Mesothelial cell of epicardium (in vitro differentiated cells): ENCODE measurements at regions not wholly inside any gene's neighbourhood (a gene's known extent, or its start where the extent isn't known, plus 50 kb on each side); places are given as distances from the start of the nearest gene placed in this dataset.

ENCODE experiments used
- DNase-seq, 2 experiments: peaks; one replicate each; pipeline ENCODE4 v3.0.0; 2021; ENCODE audit warnings: low spot score in 2 of 2; ENCODE audit not compliant: unreplicated experiment in 2 of 2
- H3K27ac Mint-ChIP-seq: 2 replicates; pipeline ENCODE4 v1.8.0; 2021; ENCODE audit warnings: mixed read lengths
- H3K27me3 Mint-ChIP-seq: 2 replicates; pipeline ENCODE4 v1.8.0; 2021; ENCODE audit warnings: low read depth, mixed read lengths
- H3K36me3 Mint-ChIP-seq: 2 replicates; pipeline ENCODE4 v1.8.0; 2021; ENCODE audit warnings: mixed read lengths
- H3K4me1 Mint-ChIP-seq: 2 replicates; pipeline ENCODE4 v1.8.0; 2021; ENCODE audit warnings: mixed read lengths
- H3K4me3 Mint-ChIP-seq: 2 replicates; pipeline ENCODE4 v1.8.0; 2021; ENCODE audit warnings: mild to moderate bottlenecking, moderate library complexity, mixed read lengths
- H3K9me3 Mint-ChIP-seq: 2 replicates; pipeline ENCODE4 v1.8.0; 2021; ENCODE audit warnings: mixed read lengths
- CTCF ChIP-seq: fragments of 200-600 bp; sonication (generic); IDR thresholded peaks from one replicate; pipeline ENCODE4 v1.5.0; 2021; ENCODE audit warnings: antibody characterized with exemption; ENCODE audit not compliant: unreplicated experiment

DNA sequence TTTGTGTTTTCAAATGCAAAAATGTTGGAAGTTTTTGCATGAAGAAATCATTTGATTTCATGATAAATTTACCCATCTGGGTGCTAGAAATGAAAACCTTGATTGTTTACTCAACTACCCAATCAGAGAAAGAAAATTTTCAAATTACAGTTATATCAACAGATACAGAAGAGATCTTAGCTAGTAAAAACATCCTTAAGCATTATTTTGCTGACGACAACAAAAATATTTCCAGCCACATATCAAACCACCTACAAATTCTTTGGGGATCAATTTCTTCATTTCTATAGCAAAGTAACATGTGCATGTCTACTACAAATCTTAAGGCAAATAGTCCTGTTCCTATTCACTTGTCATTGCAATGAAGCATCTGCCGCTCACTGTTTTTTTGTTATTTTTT is 530.3 kb downstream of the ZIC1 start:
- H3K27me3 Mint-ChIP-seq, result no peaks in the 10 kb centered on the region
- peaks cover 12% of the 10 kb centered on the region for H3K4me1 Mint-ChIP-seq
- H3K4me3 Mint-ChIP-seq, result peak overlapping the region; percentile 51

GRCh38 chr3:147939839-147940238 is 530.7 kb downstream of the ZIC1 start:
- no peaks in the 10 kb centered on the region for H3K27me3 Mint-ChIP-seq
- no peak for DNase-seq
- H3K4me1 Mint-ChIP-seq, result peaks cover 12% of the 10 kb centered on the region
- H3K9me3 Mint-ChIP-seq, result no peaks in the 10 kb centered on the region
- no peaks in the 10 kb centered on the region for H3K36me3 Mint-ChIP-seq
- no peak for TF ChIP-seq CTCF
- H3K4me3 Mint-ChIP-seq, result peak overlapping the region; percentile 51
- H3K27ac Mint-ChIP-seq, result no peak overlapping the region

More for the DNA sequence above, 530.3 kb downstream of the ZIC1 start:
- DNase-seq, result no peak
- H3K9me3 Mint-ChIP-seq, result no peaks in the 10 kb centered on the region
- no peaks in the 10 kb centered on the region for H3K36me3 Mint-ChIP-seq
- H3K27ac Mint-ChIP-seq, result no peak overlapping the region
- no peak for TF ChIP-seq CTCF

DNA sequence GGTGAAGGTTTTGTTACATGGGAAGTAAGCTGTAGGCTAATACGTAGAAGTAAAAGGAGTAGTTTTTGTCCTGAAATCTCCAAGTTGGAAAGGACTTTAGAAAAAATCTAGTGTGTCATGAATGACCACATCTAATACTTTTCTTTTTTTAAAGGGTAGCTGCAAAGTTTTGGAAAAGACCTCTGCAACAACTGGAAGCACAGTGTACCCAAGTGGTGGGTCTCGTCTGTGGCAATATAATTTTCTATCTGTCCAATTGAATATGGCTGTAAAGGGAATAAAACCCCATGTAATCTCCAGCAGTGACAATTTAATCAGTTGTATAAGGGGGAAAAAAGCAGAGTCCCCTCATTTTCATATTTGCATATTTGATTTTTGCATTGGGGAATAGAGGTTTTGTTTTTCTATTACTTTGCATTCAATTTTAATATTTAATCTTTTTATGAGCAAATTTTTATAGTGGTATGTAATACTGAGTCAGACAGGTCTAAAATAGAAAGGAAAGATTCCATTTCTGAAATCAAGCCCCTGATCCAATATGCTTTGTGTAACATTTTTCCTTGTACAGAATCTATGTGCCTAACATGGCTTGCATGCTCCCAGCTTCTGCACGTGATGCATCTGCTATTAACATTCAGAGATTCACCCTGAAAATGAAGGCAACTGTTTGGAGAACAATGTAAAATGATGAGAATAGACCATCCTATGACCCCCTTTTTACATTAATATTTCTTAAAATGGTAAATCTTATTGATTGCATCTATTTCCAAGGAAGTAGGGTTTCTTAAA is 531.4 kb downstream of the ZIC1 start:
- H3K4me3 Mint-ChIP-seq, result no peak overlapping the region
- no peak for DNase-seq
- H3K9me3 Mint-ChIP-seq, result no peaks in the 10 kb centered on the region
- peaks cover 12% of the 10 kb centered on the region for H3K4me1 Mint-ChIP-seq
- no peaks in the 10 kb centered on the region for H3K36me3 Mint-ChIP-seq
- H3K27me3 Mint-ChIP-seq, result no peaks in the 10 kb centered on the region
- TF ChIP-seq CTCF, result no peak
- no peak overlapping the region for H3K27ac Mint-ChIP-seq

- no peak overlapping the region for H3K4me3 Mint-ChIP-seq
- no peak for TF ChIP-seq CTCF
- no peak for DNase-seq
- peaks cover 18% of the 10 kb centered on the region for H3K4me1 Mint-ChIP-seq
- H3K27me3 Mint-ChIP-seq, result no peaks in the 10 kb centered on the region
- no peaks in the 10 kb centered on the region for H3K36me3 Mint-ChIP-seq
- no peaks in the 10 kb centered on the region for H3K9me3 Mint-ChIP-seq
- H3K27ac Mint-ChIP-seq, result no peak overlapping the region
These were observed 532.8 kb downstream of the ZIC1 start for GRCh38 chr3:147941969-147942368.

GRCh38 chr3:147943265-147943945 is 534.2 kb downstream of the ZIC1 start:
- H3K27ac Mint-ChIP-seq, result no peak overlapping the region
- TF ChIP-seq CTCF, result no peak
- H3K4me3 Mint-ChIP-seq, result no peak overlapping the region
- H3K9me3 Mint-ChIP-seq, result no peaks in the 10 kb centered on the region
- no peaks in the 10 kb centered on the region for H3K36me3 Mint-ChIP-seq
- DNase-seq, result no peak
- peaks cover 18% of the 10 kb centered on the region for H3K4me1 Mint-ChIP-seq
- H3K27me3 Mint-ChIP-seq, result no peaks in the 10 kb centered on the region
